SU-DHL-6 (cell line): ENCODE measurements at regions not wholly inside any gene's neighbourhood (a gene's known extent, or its start where the extent isn't known, plus 50 kb on each side); places are given as distances from the start of the nearest gene placed in this dataset.

Experiments
- H2AFZ ChIP-seq: fragments of 200-600 bp; sonication (generic); 2 replicates; pipeline ENCODE4 v1.6.1; 2014; ENCODE audit warnings: low read depth, mild to moderate bottlenecking, moderate library complexity, mixed read lengths, antibody characterized with exemption, low read length; ENCODE audit not compliant: severe bottlenecking
- H3F3A ChIP-seq: fragments of 200-600 bp; shearing (Covaris generic); 2 replicates; pipeline ENCODE4 v1.6.0; 2016; ENCODE audit warnings: antibody characterized with exemption, mild to moderate bottlenecking; ENCODE audit not compliant: insufficient read depth
- H3K27ac ChIP-seq: fragments of 200-600 bp; sonication (generic); 2 replicates; pipeline ENCODE4 v1.5.1; 2016; ENCODE audit warnings: low read depth, mild to moderate bottlenecking, low read length, moderate library complexity, mixed read lengths
- H3K27me3 ChIP-seq: fragments of 200-600 bp; sonication (generic), shearing (Covaris generic); 2 replicates; pipeline ENCODE4 v1.6.0; 2014; ENCODE audit warnings: mild to moderate bottlenecking, low read length
- H3K36me3 ChIP-seq: fragments of 200-600 bp; sonication (generic); 2 replicates; pipeline ENCODE4 v1.6.1; 2014; ENCODE audit warnings: mild to moderate bottlenecking, low read length, mixed read lengths
- H3K4me2 ChIP-seq: fragments of 300-600, 200-600 bp; shearing (Covaris generic), sonication (generic); 2 replicates; pipeline ENCODE4 v1.6.0; 2014; ENCODE audit warnings: low read length, low read depth, mild to moderate bottlenecking; ENCODE audit not compliant: poor library complexity, severe bottlenecking
- H3K4me3 ChIP-seq: fragments of 200-600 bp; sonication (generic); 2 replicates; pipeline ENCODE4 v1.5.1; 2014; ENCODE audit warnings: antibody characterized with exemption, low read length, mild to moderate bottlenecking, mixed read lengths; ENCODE audit not compliant: insufficient read depth, poor library complexity, severe bottlenecking
- H3K79me2 ChIP-seq: fragments of 200-600 bp; sonication (generic); 2 replicates; pipeline ENCODE4 v1.6.1; 2014; ENCODE audit warnings: mild to moderate bottlenecking, low read length, moderate library complexity; ENCODE audit not compliant: insufficient read depth
- H3K9ac ChIP-seq: fragments of 200-600 bp; sonication (generic); 2 replicates; pipeline ENCODE4 v1.7.0; 2014; ENCODE audit warnings: mild to moderate bottlenecking, low read length
- H3K9me2 ChIP-seq: fragments of 200-600 bp; sonication (generic); replicated peaks from 2 replicates; pipeline ENCODE4 v1.6.1; 2014; ENCODE audit warnings: low read length; ENCODE audit not compliant: insufficient read depth
- H3K9me3 ChIP-seq: fragments of 200-600 bp; sonication (generic); 2 replicates; pipeline ENCODE4 v1.6.1; 2014; ENCODE audit warnings: low read length, mixed read lengths; ENCODE audit not compliant: insufficient read depth
- H4K20me1 ChIP-seq: fragments of 200-600 bp; sonication (generic); 2 replicates; pipeline ENCODE4 v1.6.1; 2014; ENCODE audit warnings: low read depth, mild to moderate bottlenecking, antibody characterized with exemption, low read length, moderate library complexity, mixed read lengths
- CTCF ChIP-seq: fragments of 200-600 bp; sonication (generic); IDR thresholded peaks from one replicate; pipeline ENCODE4 v1.5.1; 2017; ENCODE audit warnings: antibody characterized with exemption, mild to moderate bottlenecking, low read length, moderate library complexity; ENCODE audit not compliant: insufficient read depth, poor library complexity, severe bottlenecking
- EZH2phosphoT487 ChIP-seq: fragments of 200-600 bp; sonication (generic), shearing (Covaris generic); conservative IDR thresholded peaks from 2 replicates; pipeline ENCODE4 v1.6.1; 2018; ENCODE audit warnings: mild to moderate bottlenecking, antibody characterized with exemption, low read length, moderate library complexity, mixed read lengths

GRCh38 chr16:75924397-75924796 lies 198.1 kb upstream of the CPHXL start:
- no peaks in the 10 kb centered on the region for H4K20me1 ChIP-seq
- no peaks in the 10 kb centered on the region for H3K9me3 ChIP-seq
- no peaks in the 10 kb centered on the region for H3K27me3 ChIP-seq
- H3K9ac ChIP-seq = no peak overlapping the region
- H3K36me3 ChIP-seq = no peaks in the 10 kb centered on the region
- H3K79me2 ChIP-seq = no peaks in the 10 kb centered on the region
- no peaks in the 10 kb centered on the region for H3F3A ChIP-seq
- H3K27ac ChIP-seq = no peak overlapping the region
- TF ChIP-seq EZH2phosphoT487 (no peak), CTCF (no peak)
- H3K4me2 ChIP-seq = no peak overlapping the region
- no peak overlapping the region for H2AFZ ChIP-seq
- H3K9me2 ChIP-seq = no peaks in the 10 kb centered on the region
- H3K4me3 ChIP-seq = no peak overlapping the region

- no peak overlapping the region for H3K4me2 ChIP-seq
- H3K9me2 ChIP-seq = no peaks in the 10 kb centered on the region
- no peaks in the 10 kb centered on the region for H3K27me3 ChIP-seq
- no peaks in the 10 kb centered on the region for H3F3A ChIP-seq
- H3K36me3 ChIP-seq = no peaks in the 10 kb centered on the region
- TF ChIP-seq EZH2phosphoT487 (no peak), CTCF (no peak)
- no peaks in the 10 kb centered on the region for H4K20me1 ChIP-seq
- no peaks in the 10 kb centered on the region for H3K79me2 ChIP-seq
- no peak overlapping the region for H3K4me3 ChIP-seq
- H3K9me3 ChIP-seq = no peaks in the 10 kb centered on the region
- no peak overlapping the region for H3K9ac ChIP-seq
- H3K27ac ChIP-seq = no peak overlapping the region
- H2AFZ ChIP-seq = no peak overlapping the region
Observed at GRCh38 chr16:75927810-75928209, 201.5 kb upstream of the CPHXL start.

GRCh38 chr16:75928295-75928694 lies 202.0 kb upstream of the CPHXL start:
- H3K27ac ChIP-seq = no peak overlapping the region
- H3K79me2 ChIP-seq = no peaks in the 10 kb centered on the region
- no peaks in the 10 kb centered on the region for H4K20me1 ChIP-seq
- H3K4me3 ChIP-seq = no peak overlapping the region
- no peak overlapping the region for H3K4me2 ChIP-seq
- no peak overlapping the region for H2AFZ ChIP-seq
- no peaks in the 10 kb centered on the region for H3F3A ChIP-seq
- no peaks in the 10 kb centered on the region for H3K36me3 ChIP-seq
- H3K9me2 ChIP-seq = no peaks in the 10 kb centered on the region
- no peak overlapping the region for H3K9ac ChIP-seq
- no peaks in the 10 kb centered on the region for H3K27me3 ChIP-seq
- no peak for TF ChIP-seq CTCF
- no peak for TF ChIP-seq EZH2phosphoT487
- no peaks in the 10 kb centered on the region for H3K9me3 ChIP-seq

GRCh38 chr16:75929046-75929445 lies 202.8 kb upstream of the CPHXL start:
- Histone ChIP-seq H3K36me3 (no peaks in the 10 kb centered on the region), H3K27ac (no peak overlapping the region), H3K9me2 (no peaks in the 10 kb centered on the region), H3K79me2 (no peaks in the 10 kb centered on the region), H3K27me3 (no peaks in the 10 kb centered on the region), H2AFZ (no peak overlapping the region), H3F3A (no peaks in the 10 kb centered on the region), H3K4me2 (no peak overlapping the region), H3K9ac (no peak overlapping the region), H3K4me3 (no peak overlapping the region), H4K20me1 (no peaks in the 10 kb centered on the region), H3K9me3 (no peaks in the 10 kb centered on the region)
- TF ChIP-seq CTCF (no peak), EZH2phosphoT487 (no peak)
